Activated CD4-positive, alpha-beta T cell treated with anti-CD3 and anti-CD28 coated beads, Interleukin-2, amount 50 U/mL, for 24 hours (primary cell): ENCODE measurements at regions not wholly inside any gene's neighbourhood (a gene's known extent, or its start where the extent isn't known, plus 50 kb on each side); places are given as distances from the start of the nearest gene placed in this dataset.

Experiments used
- DNase-seq, 2 donors: peaks; one replicate each; pipeline ENCODE4 v3.0.0-alpha.2; 2020; ENCODE audit warnings: low read depth in 1 of 2, low spot score in 1 of 2

DNA sequence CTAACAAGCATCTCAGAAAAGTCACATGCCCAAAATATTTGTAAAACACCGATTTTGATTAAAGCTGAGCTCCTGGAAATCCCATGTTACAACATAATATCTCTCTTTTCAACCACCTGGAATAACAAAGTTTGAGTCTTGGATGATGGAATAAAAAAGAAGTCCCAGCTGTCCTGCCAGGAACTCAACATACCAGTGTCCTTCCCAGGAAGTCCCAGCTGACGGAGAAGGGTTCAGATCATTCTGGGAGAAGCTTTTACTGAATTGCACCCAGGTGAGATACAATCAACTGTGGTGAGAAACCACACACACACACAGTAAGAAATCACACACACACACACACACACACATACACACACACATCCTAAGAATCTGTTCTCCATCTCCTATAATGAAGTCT, 413.1 kb upstream of the PKDCC start:
- no peak for DNase-seq

DNA sequence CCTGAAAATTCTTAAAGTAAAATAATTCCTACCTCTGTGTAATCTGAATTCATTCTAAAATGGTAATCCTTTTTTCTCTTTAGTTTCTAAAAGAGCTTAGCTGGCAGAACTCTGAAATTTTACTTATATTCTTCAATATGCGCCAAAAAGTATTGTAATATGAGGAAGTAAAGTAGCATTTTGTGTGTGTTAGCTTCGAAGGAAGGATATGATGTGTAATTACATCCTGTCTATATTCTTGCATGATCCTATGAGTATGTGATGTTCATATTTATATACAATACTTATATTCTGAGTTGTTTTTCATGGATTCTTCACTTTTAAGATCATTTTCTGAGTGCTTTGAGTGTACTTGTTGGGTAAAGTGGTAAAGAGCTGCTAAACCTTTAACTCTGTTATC, 402.9 kb upstream of the PKDCC start:
- no peak for DNase-seq

DNA sequence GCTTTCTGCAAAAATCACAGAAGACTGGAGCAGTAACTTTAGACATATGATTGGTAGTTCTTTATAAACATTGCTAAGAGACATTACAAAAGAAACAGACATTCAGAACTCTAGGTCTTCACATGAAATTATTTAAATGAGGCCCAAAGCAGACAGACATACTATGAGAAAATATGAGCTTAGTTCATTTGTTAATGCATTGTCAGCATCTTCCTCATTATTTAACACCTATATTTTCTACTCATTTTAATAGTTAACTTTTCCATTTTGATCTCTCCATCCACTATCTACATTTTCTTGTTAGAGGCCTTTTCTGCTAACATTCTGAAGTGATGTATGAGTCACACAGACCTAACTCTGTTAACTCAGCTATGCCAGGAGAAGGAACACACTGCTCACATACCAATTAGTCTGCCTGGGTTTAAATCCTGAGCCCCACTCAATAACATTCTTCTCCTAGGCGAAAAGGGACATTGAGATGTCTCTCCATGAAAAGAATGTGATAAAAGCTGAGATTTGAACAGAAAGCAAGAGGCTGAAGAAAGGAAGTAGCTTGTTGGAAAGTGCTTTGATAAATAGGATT, 400.3 kb upstream of the PKDCC start:
- DNase-seq = no peak

DNA sequence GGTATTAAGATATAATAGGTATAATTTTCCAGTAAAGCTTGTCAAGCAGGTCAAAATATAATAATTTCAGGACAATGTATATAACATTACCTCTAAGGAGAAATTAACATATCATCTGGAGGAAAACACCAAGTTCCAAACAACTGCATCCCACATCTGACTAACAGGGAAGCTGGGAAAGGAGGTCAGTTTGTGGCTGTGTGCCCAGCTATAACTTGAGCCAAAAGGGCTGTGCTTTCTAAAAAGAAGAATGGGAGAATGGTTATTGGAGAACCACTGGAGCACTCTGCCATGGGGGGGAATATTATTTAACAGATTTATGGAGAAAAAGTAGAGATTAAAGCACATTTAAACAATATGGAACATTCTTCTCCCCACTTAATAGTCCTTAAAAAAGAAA, 390.6 kb upstream of the PKDCC start:
- no peak for DNase-seq

DNA sequence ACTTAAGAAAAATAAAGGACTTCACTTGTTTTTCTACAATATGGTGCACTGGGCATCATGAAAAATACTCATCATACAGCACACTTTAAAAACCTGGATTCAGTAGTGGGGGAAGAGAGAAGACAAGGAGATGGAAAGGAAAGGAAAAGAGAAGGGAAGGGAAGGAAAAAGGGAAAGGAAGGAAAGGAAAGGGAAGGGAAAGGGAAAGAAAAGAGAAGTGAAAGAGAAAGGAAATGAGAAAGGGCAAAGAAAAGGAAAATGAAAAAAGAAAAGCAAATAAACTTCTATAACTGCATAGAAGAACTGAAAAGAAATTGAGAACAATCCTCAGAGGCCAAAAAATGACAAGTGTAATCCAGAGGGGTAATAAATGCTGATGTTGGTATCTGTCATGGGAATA, 388.1 kb upstream of the PKDCC start:
- no peak for DNase-seq

DNA sequence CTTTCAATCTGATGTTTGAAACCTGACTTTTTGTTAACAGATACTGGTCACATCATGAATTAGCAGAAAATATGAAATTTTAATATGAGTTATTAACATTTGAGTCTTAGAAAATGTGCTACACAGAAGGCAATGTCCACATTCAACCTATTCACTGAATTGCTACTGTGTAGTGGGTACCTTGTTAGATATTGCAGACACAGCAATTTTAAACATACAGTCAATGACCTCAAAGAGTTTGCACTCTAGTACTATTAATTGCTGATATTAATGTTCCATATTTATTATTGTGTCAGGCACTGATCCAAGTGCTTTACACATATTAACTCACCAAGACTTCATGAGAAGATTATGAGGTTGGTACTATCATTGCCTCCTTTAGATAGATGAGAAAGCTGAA, 385.4 kb upstream of the PKDCC start:
- no peak for DNase-seq

DNA sequence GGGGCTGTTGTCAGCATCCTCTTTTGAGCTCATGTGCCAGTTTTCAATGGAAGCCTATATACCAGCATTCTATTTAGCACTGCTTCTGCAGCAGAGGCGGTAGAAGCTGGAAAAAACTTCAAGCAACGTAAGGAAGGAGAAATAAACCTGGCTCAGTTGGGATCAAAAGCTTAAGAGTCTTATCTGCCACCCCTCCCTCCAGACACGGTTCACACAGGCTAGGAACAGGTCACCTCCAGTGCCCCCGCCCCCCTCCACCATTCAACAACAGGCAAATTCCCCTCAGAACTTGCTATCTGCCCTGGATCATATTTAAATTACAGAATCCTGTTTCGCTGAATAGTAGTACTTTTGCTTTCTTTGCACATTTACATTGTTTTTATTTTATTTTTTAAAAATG, 384.8 kb upstream of the PKDCC start:
- no peak for DNase-seq

DNA sequence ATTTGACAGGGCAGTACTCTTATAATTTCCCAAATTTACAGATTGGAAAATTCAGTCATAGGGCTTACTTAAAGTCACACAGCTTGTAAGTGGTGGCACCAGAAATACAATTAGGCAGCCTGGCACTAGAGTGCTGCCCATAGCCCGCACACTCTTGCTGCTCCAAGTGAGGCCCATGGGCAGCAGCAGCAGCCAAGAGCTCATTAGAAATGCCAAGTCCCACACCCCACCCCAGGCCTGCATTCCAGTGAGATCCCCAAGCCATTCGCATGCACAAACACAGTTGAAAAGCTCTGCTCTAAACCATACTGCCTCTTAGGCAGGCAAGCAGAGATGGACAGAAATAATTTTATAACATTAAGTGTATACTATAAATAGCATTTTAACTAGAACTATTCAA, 379.3 kb upstream of the PKDCC start:
- no peak for DNase-seq

DNA sequence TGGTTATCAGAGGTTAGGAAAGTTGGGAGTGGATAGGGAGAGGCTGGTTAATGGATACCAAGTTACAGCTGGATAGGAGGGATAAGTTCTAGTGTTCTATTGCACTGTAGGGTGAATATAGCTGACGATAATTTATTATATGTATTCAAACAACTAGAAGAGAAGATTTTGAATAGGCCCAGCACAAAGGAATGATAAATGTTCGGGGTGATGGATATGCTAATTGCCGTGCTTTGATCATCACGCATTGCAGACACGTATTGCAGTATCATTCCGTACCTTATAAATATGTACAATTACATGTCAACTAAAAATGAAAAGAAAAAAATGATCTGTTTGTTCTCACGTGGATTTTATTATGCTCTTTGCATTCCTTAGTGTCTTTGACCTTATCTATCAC, 369.2 kb upstream of the PKDCC start:
- no peak for DNase-seq

DNA sequence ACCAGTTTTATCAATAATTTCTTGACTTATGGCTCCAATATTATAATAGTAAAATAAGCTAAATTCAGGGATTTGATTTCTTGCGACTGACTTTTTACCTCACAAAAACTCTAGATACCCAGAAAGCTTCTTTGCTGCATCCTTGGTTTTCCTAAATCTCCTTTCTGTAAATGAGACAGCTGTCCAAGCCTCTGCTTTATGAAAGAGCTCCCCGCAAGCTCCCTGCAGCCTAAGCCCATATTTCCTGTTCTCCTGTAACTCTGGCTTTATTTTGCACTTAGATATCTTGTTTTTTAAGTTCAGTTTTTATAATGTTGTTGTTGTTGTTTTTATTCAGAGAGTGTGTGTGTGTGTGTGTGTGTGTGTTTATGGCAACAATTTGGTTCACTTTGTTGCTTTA, 361.7 kb upstream of the PKDCC start:
- no peak for DNase-seq

DNA sequence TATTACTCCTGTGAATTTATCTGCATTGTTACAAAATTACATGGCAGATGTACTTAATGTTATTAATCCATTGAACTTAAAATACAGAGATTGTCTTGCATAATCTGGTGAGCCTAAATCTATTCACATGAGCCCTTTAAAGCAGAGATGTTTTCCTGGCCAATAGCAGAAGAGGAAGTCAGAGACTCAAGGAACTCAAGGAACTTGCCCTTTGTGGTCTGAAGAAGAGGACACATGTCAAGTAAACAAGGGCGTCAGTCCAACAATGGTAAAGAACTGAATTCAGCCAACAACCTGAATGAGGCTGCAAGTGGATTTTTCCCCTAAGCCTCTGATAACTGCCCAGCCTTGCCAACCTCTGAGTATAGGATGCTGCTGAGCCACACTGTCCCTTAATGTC, 356.3 kb upstream of the PKDCC start:
- DNase-seq = no peak

DNA sequence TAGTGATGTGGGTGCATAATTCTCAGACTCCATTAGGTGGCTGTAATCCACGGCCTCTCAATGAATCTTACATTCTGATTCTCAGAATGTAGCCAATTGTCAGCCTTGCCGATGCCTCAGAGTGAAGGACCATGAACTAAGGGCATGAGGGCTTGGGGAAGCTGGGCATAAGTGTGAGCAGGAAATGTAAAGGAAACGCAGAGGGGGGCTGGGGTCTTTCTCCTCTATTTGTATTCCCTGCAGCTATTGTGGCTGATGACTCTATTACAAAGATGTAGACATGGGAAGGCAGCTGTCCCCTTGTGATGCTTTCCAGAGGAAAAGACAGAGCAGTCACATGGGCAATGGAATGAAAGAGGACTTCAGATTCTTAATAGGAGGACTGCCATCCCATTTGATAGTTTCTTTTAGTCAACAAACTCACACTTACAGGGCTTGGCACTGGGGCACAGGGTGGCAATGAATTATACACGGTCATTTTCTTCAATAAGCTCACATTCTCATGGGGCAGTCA, 353.2 kb upstream of the PKDCC start:
- DNase-seq = no peak

DNA sequence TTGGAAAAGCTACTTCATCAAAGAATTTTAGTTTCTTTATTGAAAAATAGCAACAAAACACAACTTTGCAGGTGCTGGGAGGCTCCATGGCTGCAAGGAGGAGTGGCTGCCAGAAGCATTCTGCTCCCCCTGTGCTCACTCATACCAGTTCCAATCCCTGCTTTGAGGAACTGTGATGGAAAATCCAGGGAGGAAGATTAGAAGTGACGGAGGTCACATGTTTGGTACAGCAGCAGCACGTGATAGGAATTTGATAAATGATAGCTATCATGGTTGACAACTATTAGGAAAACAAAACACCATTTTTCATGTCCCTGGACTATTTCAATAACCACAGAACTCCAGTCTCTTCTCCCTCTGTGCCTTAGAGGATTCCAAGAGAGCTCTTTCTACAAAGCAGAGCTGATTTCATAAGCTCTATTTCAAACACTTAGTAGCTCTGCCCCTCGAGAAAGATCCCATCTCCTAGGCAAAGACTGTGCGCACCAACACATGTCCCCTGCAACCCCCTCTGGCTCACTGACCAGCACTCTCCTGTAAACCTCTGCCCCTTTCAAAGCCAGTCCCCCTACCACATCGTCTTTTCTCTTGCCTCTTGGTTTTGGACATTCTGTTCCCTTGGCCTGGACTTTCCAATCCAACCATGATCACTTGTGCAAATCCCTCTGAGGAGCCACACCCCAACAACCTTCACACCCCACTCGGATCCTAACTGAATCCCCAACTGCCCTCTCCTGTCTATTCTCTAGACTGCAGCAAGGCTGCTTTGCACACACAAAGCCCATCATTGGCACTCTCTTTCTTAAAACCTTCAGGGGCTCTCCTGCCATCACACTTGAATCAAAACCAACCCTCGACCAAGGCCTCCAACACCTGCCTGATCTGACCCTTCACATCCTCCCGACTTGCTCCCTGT, 352.4 kb upstream of the PKDCC start:
- no peak for DNase-seq

DNA sequence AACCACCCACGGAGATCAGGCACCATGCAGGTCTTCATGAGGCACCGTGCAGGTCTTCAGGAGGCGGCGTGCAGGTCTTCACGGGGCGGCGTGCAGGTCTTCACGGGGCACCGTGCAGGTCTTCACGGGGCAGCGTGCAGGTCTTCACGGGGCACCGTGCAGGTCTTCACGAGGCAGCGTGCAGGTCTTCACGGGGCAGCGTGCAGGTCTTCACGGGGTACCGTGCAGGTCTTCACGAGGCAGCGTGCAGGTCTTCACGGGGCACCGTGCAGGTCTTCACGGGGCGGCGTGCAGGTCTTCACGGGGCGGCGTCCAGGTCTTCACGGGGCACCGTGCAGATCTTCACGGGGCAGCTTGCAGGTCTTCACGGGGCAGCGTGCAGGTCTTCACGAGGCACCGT, 350.4 kb upstream of the PKDCC start:
- no peak for DNase-seq

DNA sequence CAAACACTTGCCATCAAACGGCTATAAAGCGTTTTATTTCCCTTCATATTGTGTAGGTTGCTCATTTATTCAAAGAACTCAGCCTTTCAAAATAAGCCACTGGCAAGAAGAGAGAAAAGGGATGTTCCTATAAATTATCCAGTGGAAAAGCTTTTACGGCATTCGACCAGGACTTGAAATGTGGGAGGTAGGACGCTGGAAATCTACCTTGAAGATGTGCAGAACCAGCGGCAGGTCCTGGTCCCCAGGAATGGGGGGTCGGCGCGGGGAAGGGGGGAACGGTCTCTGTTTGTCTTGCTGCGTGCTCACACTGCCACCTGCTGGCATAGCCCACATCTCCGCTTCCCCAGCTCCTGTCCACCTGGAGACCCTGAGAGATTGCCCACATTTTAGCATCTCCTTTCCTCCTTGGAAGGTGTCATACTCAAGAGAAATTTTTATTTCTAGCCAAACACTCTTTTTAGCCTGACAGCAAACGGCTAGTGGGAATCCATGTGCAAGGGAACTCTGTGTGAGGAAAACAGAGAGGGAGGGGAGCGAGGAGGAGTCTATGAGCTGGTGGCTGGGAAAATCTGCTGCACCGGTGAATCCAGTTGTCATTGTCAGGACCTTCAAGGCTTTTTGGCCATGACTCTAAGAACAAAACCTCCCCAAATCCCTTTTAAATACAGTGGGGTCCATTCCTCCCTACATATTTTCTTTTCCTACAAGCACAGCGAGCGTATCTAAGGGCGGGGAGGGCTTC, 349.0 kb upstream of the PKDCC start:
- no peak for DNase-seq

DNA sequence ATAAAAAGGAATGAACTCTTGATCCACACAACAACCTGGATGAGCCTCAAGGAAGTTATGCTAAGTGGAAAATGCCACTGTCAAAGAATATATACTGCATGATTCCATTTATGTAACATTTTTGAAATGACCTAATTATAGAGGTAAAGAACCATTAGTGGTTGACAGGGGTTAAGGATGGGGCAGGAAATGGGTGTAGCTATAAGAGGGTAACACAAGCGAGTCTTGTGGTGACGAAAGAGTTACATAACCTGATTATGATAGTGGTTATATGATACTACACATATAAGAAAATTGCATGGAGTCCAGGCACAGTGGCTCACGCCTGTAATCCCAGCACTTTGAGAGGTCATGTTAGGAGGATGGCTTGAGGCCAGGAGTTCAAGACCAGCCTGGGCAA, 346.6 kb upstream of the PKDCC start:
- DNase-seq = no peak

DNA sequence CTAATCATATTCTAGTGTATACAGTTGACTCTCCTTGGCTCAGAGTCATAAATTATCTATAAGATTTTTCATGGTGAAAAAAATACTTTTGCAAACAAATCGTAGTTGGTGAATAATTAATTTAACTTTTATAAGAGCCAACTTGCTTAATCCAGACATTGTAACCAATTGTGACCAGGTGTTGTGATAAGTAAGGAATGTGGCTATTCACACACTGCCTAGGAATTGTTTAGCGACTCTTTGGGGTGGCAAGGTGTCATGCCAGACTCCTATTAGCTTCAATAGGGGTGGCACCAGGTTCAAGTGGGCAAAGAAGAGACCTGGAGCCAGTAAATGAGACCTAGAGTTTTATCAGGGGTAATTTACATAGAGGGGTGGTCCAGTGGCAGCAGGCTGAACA, 344.7 kb upstream of the PKDCC start:
- DNase-seq = no peak

DNA sequence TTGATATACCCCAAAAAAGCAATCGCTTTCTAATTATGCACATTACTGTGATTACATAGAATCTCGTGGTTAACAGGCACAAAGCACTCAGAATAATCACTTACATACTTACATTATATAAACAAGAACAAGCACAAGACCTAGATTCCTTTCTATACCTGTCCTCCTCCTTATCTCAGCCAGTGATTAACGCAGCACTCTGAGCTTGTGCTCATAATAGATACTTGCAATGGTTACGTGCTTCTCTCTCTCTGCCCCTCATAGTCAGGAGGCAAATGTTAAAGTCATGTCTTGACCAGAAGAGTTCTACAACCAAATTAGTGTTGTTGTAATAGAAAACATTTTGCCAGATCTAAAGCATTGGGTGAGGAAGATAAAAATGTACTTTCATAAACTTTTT, 342.2 kb upstream of the PKDCC start:
- no peak for DNase-seq

DNA sequence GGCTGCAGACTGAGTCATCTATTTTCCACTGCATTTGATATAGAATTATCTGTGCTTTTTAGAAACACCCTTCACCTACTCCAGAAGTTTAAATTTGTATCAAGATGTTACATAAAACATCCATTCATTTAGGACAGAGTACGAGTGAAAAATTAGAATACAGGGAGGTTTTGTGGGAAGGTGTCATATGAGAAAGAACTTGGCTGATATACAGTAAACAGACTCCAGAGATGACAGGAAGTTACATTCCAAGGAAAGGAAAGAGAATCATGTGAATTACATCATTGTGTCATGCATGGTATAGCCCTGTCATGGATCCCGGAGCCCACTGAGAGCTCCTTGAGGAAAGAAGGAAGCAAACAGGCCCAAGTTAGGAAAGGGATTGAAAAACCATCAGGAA, 341.5 kb upstream of the PKDCC start:
- DNase-seq = no peak

DNA sequence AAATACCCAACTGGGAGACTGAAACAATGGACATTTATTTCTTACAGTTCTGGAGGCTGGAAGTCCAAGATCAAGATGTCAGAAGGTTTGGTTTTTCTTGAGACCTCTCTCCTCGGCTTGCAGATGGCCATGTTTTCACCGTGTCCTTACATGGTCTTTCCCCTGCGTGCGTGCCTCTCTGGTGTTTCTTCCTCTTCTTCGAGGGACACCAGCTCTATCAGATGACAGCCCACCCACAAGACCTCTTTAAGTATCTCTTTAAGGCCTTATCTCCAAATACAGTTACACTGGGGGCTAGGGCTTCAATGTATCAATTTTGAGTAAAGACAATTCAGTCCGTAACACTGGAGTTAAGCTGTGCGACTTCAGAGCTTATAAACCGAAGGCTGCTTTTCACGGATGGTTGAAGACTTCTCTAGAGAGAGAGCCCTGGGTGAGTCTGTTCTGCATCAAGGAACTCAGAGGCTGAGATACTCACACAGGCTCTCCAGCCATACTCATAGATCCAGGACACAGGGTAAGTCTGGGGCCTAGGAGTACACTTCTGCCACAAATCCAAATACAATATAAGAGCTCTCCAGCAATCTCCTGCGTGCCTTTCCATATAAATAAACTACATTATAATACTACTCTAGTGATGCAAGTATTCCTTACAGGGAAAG, 339.9 kb upstream of the PKDCC start:
- no peak for DNase-seq
